GM12892 (cell line): ENCODE measurements at regions not wholly inside any gene's neighbourhood (a gene's known extent, or its start where the extent isn't known, plus 50 kb on each side); places are given as distances from the start of the nearest gene placed in this dataset.

Experiments used
- POLR2A ChIP-seq: IDR thresholded peaks from 2 replicates; pipeline ENCODE4 v1.6.1; 2011; ENCODE audit warnings: low read depth, low read length, control low read depth
- POLR2AphosphoS5 ChIP-seq: IDR thresholded peaks from 2 replicates; pipeline ENCODE4 v1.6.1; 2011; ENCODE audit warnings: low read depth, low read length, control low read depth

DNA sequence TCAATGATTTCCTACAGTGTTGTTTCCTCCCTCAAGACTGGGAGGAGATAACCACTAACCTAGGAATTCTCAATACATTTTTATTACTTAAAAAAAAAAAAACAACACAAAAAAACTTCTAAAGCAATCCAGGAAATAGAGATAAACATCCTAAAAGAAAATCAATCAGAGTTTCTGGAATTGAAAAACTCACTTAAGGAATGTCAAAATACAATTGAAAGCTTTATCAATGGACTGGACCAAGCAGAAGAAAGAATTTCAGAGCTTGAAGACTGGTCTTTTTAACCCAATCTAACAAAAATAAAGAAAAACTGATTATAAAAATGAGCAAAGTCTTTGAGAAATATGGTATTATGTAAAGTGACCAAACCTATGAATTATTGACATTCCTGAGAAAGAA is 394.1 kb downstream of the XPNPEP1 start:
- TF ChIP-seq POLR2A (no peak), POLR2AphosphoS5 (no peak)
